Neural crest cell (in vitro differentiated cells): ENCODE measurements at regions not wholly inside any gene's neighbourhood (a gene's known extent, or its start where the extent isn't known, plus 50 kb on each side); places are given as distances from the start of the nearest gene placed in this dataset.

Experiments used
- DNase-seq: peaks from one replicate; pipeline ENCODE4 v3.0.0; 2021; ENCODE audit warnings: low read depth, mixed read lengths, low spot score
- H3K27ac Mint-ChIP-seq: one replicate; pipeline ENCODE4 v1.8.0; 2021; ENCODE audit warnings: mild to moderate bottlenecking, mixed read lengths; ENCODE audit not compliant: unreplicated experiment
- H3K27me3 Mint-ChIP-seq: 2 replicates; pipeline ENCODE4 v1.8.0; 2021; ENCODE audit warnings: low read depth, mild to moderate bottlenecking, mixed read lengths
- H3K36me3 Mint-ChIP-seq: 2 replicates; pipeline ENCODE4 v1.8.0; 2021; ENCODE audit warnings: low read depth, mild to moderate bottlenecking, mixed read lengths
- H3K4me1 Mint-ChIP-seq: 2 replicates; pipeline ENCODE4 v1.8.0; 2021; ENCODE audit warnings: mixed read lengths
- H3K4me3 Mint-ChIP-seq: one replicate; pipeline ENCODE4 v1.8.0; 2021; ENCODE audit warnings: mild to moderate bottlenecking, mixed read lengths
- H3K9me3 Mint-ChIP-seq: 2 replicates; pipeline ENCODE4 v1.8.0; 2021; ENCODE audit warnings: mixed read lengths
- TF ChIP-seq, protein P1 (sequence below): fragments of 200-600 bp; sonication (generic); conservative IDR thresholded peaks from 2 replicates; pipeline ENCODE4 v1.5.0; 2021; ENCODE audit warnings: antibody characterized with exemption, mild to moderate bottlenecking

DNA sequence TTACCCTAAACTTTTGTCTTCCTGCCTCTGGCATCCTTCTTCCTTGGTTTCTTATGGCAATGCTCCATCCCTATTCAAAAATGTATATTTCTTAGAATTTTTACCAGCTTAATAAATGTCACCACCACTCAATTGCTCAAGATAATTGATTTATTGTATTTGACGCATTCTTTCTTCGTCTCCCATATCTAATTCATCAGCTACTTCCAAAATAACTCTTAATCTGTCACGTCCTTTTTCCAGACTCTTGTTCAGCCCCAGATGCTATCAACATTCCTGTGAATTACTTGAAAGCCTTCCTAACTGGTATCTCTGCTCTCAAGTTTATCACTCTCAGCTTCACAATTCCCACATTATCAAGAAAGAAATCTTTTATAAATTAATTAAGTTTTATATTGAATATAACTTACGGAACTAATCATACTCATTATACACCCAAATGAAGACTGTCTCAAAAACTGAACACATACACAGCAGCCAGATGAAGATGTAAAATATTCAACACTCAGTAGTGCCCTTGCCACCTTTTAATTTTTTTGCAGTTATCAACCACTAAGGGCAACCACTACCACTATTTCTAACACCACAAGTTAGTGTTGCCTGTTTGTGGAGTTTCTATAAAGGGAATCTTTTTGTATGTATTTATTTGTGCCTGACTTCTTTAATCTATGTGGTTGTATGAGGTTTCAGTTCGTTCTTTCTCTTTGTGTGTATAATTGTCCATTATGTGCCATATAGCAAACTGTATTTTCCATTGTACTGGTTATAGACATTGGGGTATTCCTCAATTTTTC, 2295.4 kb downstream of the PCDH9 start:
- no peaks in the 10 kb centered on the region for H3K27me3 Mint-ChIP-seq
- H3K27ac Mint-ChIP-seq = no peak overlapping the region
- H3K9me3 Mint-ChIP-seq = no peaks in the 10 kb centered on the region
- no peaks in the 10 kb centered on the region for H3K4me1 Mint-ChIP-seq
- TF ChIP-seq, protein P1, sequence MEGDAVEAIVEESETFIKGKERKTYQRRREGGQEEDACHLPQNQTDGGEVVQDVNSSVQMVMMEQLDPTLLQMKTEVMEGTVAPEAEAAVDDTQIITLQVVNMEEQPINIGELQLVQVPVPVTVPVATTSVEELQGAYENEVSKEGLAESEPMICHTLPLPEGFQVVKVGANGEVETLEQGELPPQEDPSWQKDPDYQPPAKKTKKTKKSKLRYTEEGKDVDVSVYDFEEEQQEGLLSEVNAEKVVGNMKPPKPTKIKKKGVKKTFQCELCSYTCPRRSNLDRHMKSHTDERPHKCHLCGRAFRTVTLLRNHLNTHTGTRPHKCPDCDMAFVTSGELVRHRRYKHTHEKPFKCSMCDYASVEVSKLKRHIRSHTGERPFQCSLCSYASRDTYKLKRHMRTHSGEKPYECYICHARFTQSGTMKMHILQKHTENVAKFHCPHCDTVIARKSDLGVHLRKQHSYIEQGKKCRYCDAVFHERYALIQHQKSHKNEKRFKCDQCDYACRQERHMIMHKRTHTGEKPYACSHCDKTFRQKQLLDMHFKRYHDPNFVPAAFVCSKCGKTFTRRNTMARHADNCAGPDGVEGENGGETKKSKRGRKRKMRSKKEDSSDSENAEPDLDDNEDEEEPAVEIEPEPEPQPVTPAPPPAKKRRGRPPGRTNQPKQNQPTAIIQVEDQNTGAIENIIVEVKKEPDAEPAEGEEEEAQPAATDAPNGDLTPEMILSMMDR = no peak
- DNase-seq = no peak
- no peaks in the 10 kb centered on the region for H3K36me3 Mint-ChIP-seq
- H3K4me3 Mint-ChIP-seq = no peak overlapping the region

DNA sequence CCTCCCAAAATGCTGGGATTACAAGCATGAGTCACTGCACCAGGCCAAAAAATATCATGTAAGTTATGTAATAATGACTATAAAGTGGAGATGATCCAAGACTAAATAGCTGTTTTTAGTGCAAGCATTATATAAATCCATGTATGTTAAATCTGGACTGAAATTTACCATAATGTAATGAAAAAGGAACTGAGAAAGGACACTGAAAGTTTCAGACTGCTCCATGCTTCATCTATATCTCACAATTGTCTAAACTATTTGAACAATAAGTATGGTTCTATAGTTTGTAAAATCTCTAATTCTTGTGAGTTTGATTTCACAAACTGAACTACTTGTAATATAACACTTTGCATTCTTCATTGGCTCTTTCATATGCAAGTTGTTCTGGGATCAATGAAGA, 2299.5 kb downstream of the PCDH9 start:
- no peaks in the 10 kb centered on the region for H3K4me1 Mint-ChIP-seq
- no peaks in the 10 kb centered on the region for H3K27me3 Mint-ChIP-seq
- no peaks in the 10 kb centered on the region for H3K9me3 Mint-ChIP-seq
- H3K36me3 Mint-ChIP-seq = no peaks in the 10 kb centered on the region
- H3K4me3 Mint-ChIP-seq = no peak overlapping the region
- TF ChIP-seq, protein P1 = no peak
- no peak overlapping the region for H3K27ac Mint-ChIP-seq
- DNase-seq = no peak

DNA sequence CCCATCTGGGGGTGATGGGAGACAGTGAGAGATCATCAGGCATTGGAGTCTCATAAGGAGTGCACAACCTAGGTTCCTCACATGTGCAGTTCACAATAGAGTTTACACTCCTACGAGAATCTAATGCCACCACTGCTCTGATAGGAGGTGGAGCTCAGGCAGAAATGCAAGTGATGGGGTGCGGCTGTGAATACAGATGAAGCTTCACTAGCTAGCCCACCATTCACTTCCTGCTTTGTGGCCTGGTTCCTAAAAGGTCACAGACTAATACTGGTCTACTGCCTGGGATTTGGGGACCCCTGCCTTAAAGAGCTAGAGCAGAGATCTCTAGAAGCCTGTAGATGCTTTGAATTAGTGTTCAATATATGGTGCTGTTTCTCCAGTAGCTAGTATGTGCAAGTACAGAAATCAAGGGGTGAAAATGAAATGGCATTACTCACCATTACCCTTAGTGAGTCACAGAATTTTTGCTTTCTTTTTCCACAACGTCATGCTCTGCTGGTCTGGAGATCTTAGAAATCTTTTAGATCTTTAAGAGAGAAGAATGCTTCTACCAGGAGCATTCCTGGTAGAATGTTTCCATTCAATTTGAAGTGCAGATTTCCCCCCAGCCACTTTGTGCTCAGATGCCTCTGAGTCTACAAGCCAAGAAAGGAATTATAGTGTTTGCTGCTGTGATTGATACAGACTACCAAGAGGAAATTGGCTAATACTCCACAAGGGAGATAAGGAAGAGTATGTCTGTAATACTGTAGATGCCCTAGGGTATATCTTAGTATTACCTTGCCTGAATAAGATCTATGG, 2301.2 kb downstream of the PCDH9 start:
- no peaks in the 10 kb centered on the region for H3K9me3 Mint-ChIP-seq
- no peak for DNase-seq
- no peak overlapping the region for H3K27ac Mint-ChIP-seq
- TF ChIP-seq, protein P1 = no peak
- no peak overlapping the region for H3K4me3 Mint-ChIP-seq
- no peaks in the 10 kb centered on the region for H3K27me3 Mint-ChIP-seq
- no peaks in the 10 kb centered on the region for H3K4me1 Mint-ChIP-seq
- no peaks in the 10 kb centered on the region for H3K36me3 Mint-ChIP-seq

DNA sequence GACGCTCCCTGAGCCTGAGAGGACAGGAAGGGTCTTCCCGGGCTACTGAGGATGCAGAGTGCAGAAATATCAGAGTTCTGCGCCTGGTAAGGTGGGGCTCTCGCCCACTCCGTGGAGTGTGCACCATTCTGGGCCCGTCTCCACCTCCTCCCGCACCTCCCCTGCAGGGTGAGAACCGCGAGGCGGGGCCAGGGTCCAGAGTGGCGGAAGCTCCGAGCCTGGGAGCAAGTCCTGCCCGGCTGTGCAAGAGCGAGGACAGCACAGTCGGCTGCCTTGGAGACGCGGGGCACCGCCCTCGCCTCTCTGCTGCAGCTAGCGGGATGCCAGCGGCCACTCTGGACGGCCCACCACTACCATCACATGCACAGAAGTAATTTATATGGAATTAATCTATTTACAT, 2304.4 kb downstream of the PCDH9 start:
- Mint-ChIP-seq H3K36me3 (no peaks in the 10 kb centered on the region), H3K27me3 (no peaks in the 10 kb centered on the region), H3K4me3 (no peak overlapping the region), H3K9me3 (no peaks in the 10 kb centered on the region), H3K27ac (no peak overlapping the region), H3K4me1 (no peaks in the 10 kb centered on the region)
- no peak for DNase-seq
- TF ChIP-seq, protein P1 = no peak

DNA sequence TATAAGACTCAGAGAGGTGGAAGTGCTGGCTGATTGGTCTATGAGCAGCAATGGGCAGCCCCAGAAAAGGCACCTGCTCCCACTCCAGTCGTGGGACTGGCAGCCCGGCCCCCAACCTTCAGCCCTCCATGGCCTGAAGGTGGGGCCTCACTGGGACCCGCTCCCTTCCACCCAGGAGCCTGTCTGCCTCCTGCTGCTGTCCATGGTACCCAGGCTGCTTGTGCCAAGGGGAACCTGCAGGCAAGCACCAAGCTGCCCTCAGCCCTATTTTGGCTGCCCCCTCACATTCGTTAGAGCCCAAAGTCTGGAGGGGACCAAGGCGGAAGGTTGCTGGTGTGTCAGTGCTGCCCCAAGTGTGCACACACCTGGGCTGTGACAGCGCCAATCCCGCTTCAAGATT, 2304.9 kb downstream of the PCDH9 start:
- Mint-ChIP-seq H3K4me3 (no peak overlapping the region), H3K27ac (no peak overlapping the region), H3K4me1 (no peaks in the 10 kb centered on the region), H3K9me3 (no peaks in the 10 kb centered on the region), H3K27me3 (no peaks in the 10 kb centered on the region), H3K36me3 (no peaks in the 10 kb centered on the region)
- peak; percentile 7 for DNase-seq
- TF ChIP-seq, protein P1 = no peak
